GM18511 (cell line): ENCODE measurements at regions not wholly inside any gene's neighbourhood (a gene's known extent, or its start where the extent isn't known, plus 50 kb on each side); places are given as distances from the start of the nearest gene placed in this dataset.

Experiments used
- ATAC-seq: cut with Tn5 transposase; IDR thresholded peaks from one replicate; pipeline ENCODE4 v1.9.1; 2021; ENCODE audit warnings: mild to moderate bottlenecking, moderate library complexity; ENCODE audit not compliant: unreplicated experiment

- no peak for ATAC-seq
These were observed 221.2 kb upstream of the USP25 start for GRCh38 chr21:15508554-15508953.

- ATAC-seq: peak; percentile 99
These were observed 215.5 kb upstream of the USP25 start for GRCh38 chr21:15514073-15514946.

GRCh38 chr21:15515908-15516307 lies 213.9 kb upstream of the USP25 start:
- no peak for ATAC-seq

GRCh38 chr21:15517394-15517793 lies 212.4 kb upstream of the USP25 start:
- no peak for ATAC-seq

- ATAC-seq: no peak
These were observed 208.8 kb upstream of the USP25 start for GRCh38 chr21:15520811-15521643.

GRCh38 chr21:15521644-15522001 lies 208.2 kb upstream of the USP25 start:
- ATAC-seq: no peak

GRCh38 chr21:15522148-15522547 lies 207.6 kb upstream of the USP25 start:
- no peak for ATAC-seq

GRCh38 chr21:15524855-15525254 lies 204.9 kb upstream of the USP25 start:
- ATAC-seq: no peak

- no peak for ATAC-seq
These were observed 203.0 kb upstream of the USP25 start for GRCh38 chr21:15526798-15527197.

- ATAC-seq: no peak
These were observed 201.4 kb upstream of the USP25 start for GRCh38 chr21:15528346-15528745.

GRCh38 chr21:15531986-15532385 lies 197.8 kb upstream of the USP25 start:
- ATAC-seq: no peak

- ATAC-seq: no peak
These were observed 196.2 kb upstream of the USP25 start for GRCh38 chr21:15533618-15534017.

GRCh38 chr21:15534450-15534886 lies 195.3 kb upstream of the USP25 start:
- no peak for ATAC-seq

- no peak for ATAC-seq
These were observed 190.4 kb upstream of the USP25 start for GRCh38 chr21:15539376-15539775.

- ATAC-seq: no peak
These were observed 186.3 kb upstream of the USP25 start for GRCh38 chr21:15543473-15543872.

- no peak for ATAC-seq
These were observed 180.1 kb upstream of the USP25 start for GRCh38 chr21:15549671-15550070.

- no peak for ATAC-seq
These were observed 176.8 kb upstream of the USP25 start for GRCh38 chr21:15552914-15553494.

- no peak for ATAC-seq
These were observed 171.9 kb upstream of the USP25 start for GRCh38 chr21:15557925-15558324.

- no peak for ATAC-seq
These were observed 170.9 kb upstream of the USP25 start for GRCh38 chr21:15558884-15559283.

- ATAC-seq: no peak
These were observed 170.1 kb upstream of the USP25 start for GRCh38 chr21:15559660-15560059.

- no peak for ATAC-seq
These were observed 169.3 kb upstream of the USP25 start for GRCh38 chr21:15560383-15561056.
